Liver (tissue), 8 donors: ENCODE measurements at regions not wholly inside any gene's neighbourhood (a gene's known extent, or its start where the extent isn't known, plus 50 kb on each side); places are given as distances from the start of the nearest gene placed in this dataset.

Experiments used
- DNase-seq: peaks from one replicate; pipeline ENCODE4 v3.0.0-alpha.2; 2017; ENCODE audit warnings: low spot score
- H3K27ac ChIP-seq, 2 donors: one replicate each; pipeline ENCODE4 v1.7.0; 2013; ENCODE audit warnings: inconsistent platforms in 2 of 2, low read length in 2 of 2, control low read depth in 1 of 2, low read depth in 1 of 2, mild to moderate bottlenecking in 1 of 2
- H3K27me3 ChIP-seq, 4 donors: one replicate each; pipeline versions ENCODE4 v1.6.1 to v1.7.0; 2013; ENCODE audit warnings: low read length in 3 of 4, inconsistent platforms in 1 of 4, mild to moderate bottlenecking in 1 of 4, moderate library complexity in 1 of 4; ENCODE audit not compliant: control insufficient read depth in 4 of 4, insufficient read depth in 4 of 4
- H3K36me3 ChIP-seq, 4 donors: one replicate each; pipeline versions ENCODE4 v1.6.1 to v1.7.0; 2013; ENCODE audit warnings: low read length in 3 of 4, mild to moderate bottlenecking in 3 of 4, low read depth in 1 of 4, moderate library complexity in 1 of 4; ENCODE audit not compliant: control insufficient read depth in 4 of 4, insufficient read depth in 3 of 4
- H3K4me1 ChIP-seq, 4 donors: one replicate each; pipeline versions ENCODE4 v1.6.1 to v1.7.0; 2013; ENCODE audit warnings: low read length in 3 of 4, mild to moderate bottlenecking in 3 of 4, moderate library complexity in 1 of 4; ENCODE audit not compliant: control insufficient read depth in 4 of 4, insufficient read depth in 4 of 4
- H3K4me3 ChIP-seq, 3 donors: one replicate each; pipeline versions ENCODE4 v1.6.1 to v1.7.0; 2013; ENCODE audit warnings: low read length in 3 of 3, control low read depth in 1 of 3, low read depth in 1 of 3, mild to moderate bottlenecking in 1 of 3
- H3K9ac ChIP-seq, 2 donors: one replicate each; pipeline ENCODE4 v1.7.0; 2013; ENCODE audit warnings: low read length in 2 of 2, mild to moderate bottlenecking in 2 of 2, moderate library complexity in 2 of 2, control low read depth in 1 of 2, low read depth in 1 of 2
- H3K9me3 ChIP-seq, 4 donors: one replicate each; pipeline versions ENCODE4 v1.6.1 to v1.7.0; 2013; ENCODE audit warnings: low read length in 3 of 4; ENCODE audit not compliant: control insufficient read depth in 4 of 4
- EGR1 ChIP-seq, 2 donors: IDR thresholded peaks; 2 replicates each; pipeline ENCODE4 v1.6.1; 2016 to 2018; ENCODE audit warnings: antibody characterized with exemption in 2 of 2, low read depth in 2 of 2
- FOXA2 ChIP-seq: IDR thresholded peaks from 2 replicates; pipeline ENCODE4 v1.6.1; 2016; ENCODE audit warnings: antibody characterized with exemption
- GABPA ChIP-seq, 2 donors: IDR thresholded peaks in 1 of 2; conservative IDR thresholded peaks in 1 of 2; 2 replicates each; pipeline ENCODE4 v1.6.1; 2016; ENCODE audit warnings: antibody characterized with exemption in 2 of 2, mild to moderate bottlenecking in 1 of 2, moderate library complexity in 1 of 2
- HNF4A ChIP-seq, 2 donors: conservative IDR thresholded peaks; 2 replicates each; pipeline ENCODE4 v1.6.1; 2016; ENCODE audit warnings: antibody characterized with exemption in 2 of 2, mild to moderate bottlenecking in 2 of 2
- HNF4G ChIP-seq: IDR thresholded peaks from 2 replicates; pipeline ENCODE4 v1.6.1; 2016; ENCODE audit warnings: antibody characterized with exemption
- JUND ChIP-seq, 2 donors: IDR thresholded peaks; 2 replicates each; pipeline ENCODE4 v1.6.1; 2016; ENCODE audit warnings: antibody characterized with exemption in 2 of 2
- NR2F2 ChIP-seq: IDR thresholded peaks from 2 replicates; pipeline ENCODE4 v1.6.1; 2016; ENCODE audit warnings: antibody characterized with exemption
- RAD21 ChIP-seq, 2 donors: IDR thresholded peaks; 2 replicates each; pipeline ENCODE4 v1.6.1; 2016; ENCODE audit warnings: antibody characterized with exemption in 2 of 2, mild to moderate bottlenecking in 2 of 2
- RXRA ChIP-seq, 2 donors: IDR thresholded peaks; 2 replicates each; pipeline ENCODE4 v1.6.1; 2017 to 2018; ENCODE audit warnings: antibody characterized with exemption in 2 of 2, mild to moderate bottlenecking in 1 of 2
- SP1 ChIP-seq: IDR thresholded peaks from 2 replicates; pipeline ENCODE4 v1.6.1; 2018; ENCODE audit warnings: antibody characterized with exemption, mild to moderate bottlenecking
- TAF1 ChIP-seq: conservative IDR thresholded peaks from 2 replicates; pipeline ENCODE4 v1.6.1; 2016; ENCODE audit warnings: antibody characterized with exemption, mild to moderate bottlenecking
- YY1 ChIP-seq: IDR thresholded peaks from 2 replicates; pipeline ENCODE4 v1.6.1; 2016; ENCODE audit warnings: antibody characterized with exemption, mild to moderate bottlenecking
- WGBS: extraction: QIAGEN DNeasy Blood & Tissue Kit; methylation state at CpG from one replicate; pipeline ENCODE4 v1.1.7; 2013; 5-methylcytosine and 5-hydroxymethylcytosine counted together
- TF ChIP-seq, protein P1 (sequence below): fragments of 150-350 bp; IDR thresholded peaks from 2 replicates; pipeline ENCODE4 v1.5.1; 2017; ENCODE audit warnings: improper control_type of control experiment, low read depth, low read length; ENCODE audit not compliant: missing input control
- TF ChIP-seq, protein P2 (sequence below): IDR thresholded peaks from 2 replicates; pipeline ENCODE4 v1.6.1; 2016; ENCODE audit warnings: antibody characterized with exemption
- TF ChIP-seq, protein P3 (sequence below): IDR thresholded peaks from 2 replicates; pipeline ENCODE4 v1.6.1; 2016; ENCODE audit warnings: antibody characterized with exemption
- TF ChIP-seq, protein P4 (sequence below): IDR thresholded peaks from 2 replicates; pipeline ENCODE4 v1.6.1; 2016; ENCODE audit warnings: antibody characterized with exemption
- donor health status: healthy.
- donor health status: healthy.
- donor health status: healthy.
- donor health status: healthy.
- donor health status: healthy.

DNA sequence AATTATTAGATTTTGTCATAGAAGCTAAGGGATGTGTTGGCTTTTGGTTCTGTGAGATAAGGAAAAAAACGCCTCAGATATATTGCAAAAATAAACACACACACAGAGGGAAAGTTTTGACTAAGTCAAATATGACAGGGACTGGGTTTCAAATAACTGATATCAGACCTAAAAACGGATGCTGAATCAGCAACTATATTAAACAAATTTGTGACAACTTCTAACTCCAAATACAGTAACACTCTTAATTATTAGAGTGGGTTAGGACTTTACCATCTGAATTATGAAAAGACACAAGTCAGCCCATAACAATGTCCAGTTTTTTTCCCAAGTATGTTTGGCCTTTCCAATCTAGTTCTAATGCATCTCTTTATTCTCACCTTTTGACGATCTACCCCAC lies 2693.1 kb downstream of the ARAP2 start (continued):
- TF ChIP-seq, protein P1, sequence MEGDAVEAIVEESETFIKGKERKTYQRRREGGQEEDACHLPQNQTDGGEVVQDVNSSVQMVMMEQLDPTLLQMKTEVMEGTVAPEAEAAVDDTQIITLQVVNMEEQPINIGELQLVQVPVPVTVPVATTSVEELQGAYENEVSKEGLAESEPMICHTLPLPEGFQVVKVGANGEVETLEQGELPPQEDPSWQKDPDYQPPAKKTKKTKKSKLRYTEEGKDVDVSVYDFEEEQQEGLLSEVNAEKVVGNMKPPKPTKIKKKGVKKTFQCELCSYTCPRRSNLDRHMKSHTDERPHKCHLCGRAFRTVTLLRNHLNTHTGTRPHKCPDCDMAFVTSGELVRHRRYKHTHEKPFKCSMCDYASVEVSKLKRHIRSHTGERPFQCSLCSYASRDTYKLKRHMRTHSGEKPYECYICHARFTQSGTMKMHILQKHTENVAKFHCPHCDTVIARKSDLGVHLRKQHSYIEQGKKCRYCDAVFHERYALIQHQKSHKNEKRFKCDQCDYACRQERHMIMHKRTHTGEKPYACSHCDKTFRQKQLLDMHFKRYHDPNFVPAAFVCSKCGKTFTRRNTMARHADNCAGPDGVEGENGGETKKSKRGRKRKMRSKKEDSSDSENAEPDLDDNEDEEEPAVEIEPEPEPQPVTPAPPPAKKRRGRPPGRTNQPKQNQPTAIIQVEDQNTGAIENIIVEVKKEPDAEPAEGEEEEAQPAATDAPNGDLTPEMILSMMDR, result no peak
- no peak for TF ChIP-seq GABPA (IDR thresholded peaks at IDR 0.05 in 1 of 2, conservative IDR thresholded peaks at IDR 0.05 in 1 of 2)
- no peak for TF ChIP-seq FOXA2
- TF ChIP-seq, protein P2, sequence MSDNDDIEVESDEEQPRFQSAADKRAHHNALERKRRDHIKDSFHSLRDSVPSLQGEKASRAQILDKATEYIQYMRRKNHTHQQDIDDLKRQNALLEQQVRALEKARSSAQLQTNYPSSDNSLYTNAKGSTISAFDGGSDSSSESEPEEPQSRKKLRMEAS, result no peak
- no peak for TF ChIP-seq SP1
- TF ChIP-seq NR2F2, result no peak
- TF ChIP-seq, protein P3, sequence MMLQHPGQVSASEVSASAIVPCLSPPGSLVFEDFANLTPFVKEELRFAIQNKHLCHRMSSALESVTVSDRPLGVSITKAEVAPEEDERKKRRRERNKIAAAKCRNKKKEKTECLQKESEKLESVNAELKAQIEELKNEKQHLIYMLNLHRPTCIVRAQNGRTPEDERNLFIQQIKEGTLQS, result no peak
- no peak for TF ChIP-seq HNF4A (conservative IDR thresholded peaks at IDR 0.05)
- TF ChIP-seq TAF1, result no peak

DNA sequence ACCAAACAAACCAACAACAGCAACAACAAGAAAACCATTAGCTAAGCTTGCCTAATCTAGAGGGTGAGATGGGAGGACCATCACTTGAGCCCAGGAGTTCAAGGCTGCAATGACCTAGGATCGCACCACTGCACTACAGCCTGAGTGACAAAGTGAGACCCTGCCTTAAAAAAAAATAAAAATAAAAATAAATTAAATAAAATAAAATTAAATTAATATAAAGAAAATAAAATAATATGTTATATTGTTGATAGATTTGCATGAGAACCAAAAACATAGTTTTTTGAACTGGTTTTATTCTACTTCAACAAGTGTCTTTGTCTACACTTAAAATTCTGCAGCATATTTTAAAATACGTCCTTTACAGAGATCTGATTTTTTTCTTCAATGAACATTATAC lies 2683.1 kb downstream of the ARAP2 start:
- H3K9me3 ChIP-seq, result no peaks in the 10 kb centered on the region
- H3K9ac ChIP-seq, result no peak overlapping the region
- WGBS, result 85% methylated on average over 2 of the region's 2 CpGs
- peaks cover 0 to 3% (median 0%) of the 10 kb centered on the region in 4 donors for H3K27me3 ChIP-seq
- DNase-seq, result no peak
- H3K27ac ChIP-seq, result no peak overlapping the region
- H3K4me3 ChIP-seq, result no peak overlapping the region
- H3K36me3 ChIP-seq, result no peaks in the 10 kb centered on the region
- H3K4me1 ChIP-seq, result no peaks in the 10 kb centered on the region
- TF ChIP-seq, protein P4, sequence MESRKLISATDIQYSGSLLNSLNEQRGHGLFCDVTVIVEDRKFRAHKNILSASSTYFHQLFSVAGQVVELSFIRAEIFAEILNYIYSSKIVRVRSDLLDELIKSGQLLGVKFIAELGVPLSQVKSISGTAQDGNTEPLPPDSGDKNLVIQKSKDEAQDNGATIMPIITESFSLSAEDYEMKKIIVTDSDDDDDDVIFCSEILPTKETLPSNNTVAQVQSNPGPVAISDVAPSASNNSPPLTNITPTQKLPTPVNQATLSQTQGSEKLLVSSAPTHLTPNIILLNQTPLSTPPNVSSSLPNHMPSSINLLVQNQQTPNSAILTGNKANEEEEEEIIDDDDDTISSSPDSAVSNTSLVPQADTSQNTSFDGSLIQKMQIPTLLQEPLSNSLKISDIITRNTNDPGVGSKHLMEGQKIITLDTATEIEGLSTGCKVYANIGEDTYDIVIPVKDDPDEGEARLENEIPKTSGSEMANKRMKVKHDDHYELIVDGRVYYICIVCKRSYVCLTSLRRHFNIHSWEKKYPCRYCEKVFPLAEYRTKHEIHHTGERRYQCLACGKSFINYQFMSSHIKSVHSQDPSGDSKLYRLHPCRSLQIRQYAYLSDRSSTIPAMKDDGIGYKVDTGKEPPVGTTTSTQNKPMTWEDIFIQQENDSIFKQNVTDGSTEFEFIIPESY, result no peak
- TF ChIP-seq EGR1 (IDR thresholded peaks at IDR 0.05; ENCODE audit: low read depth in 2 of 2) (no peak), YY1 (no peak), SP1 (no peak), RAD21 (IDR thresholded peaks at IDR 0.05) (no peak), GABPA (IDR thresholded peaks at IDR 0.05 in 1 of 2, conservative IDR thresholded peaks at IDR 0.05 in 1 of 2) (no peak), NR2F2 (no peak), RXRA (IDR thresholded peaks at IDR 0.05) (no peak)
- TF ChIP-seq, protein P2, result no peak

DNA sequence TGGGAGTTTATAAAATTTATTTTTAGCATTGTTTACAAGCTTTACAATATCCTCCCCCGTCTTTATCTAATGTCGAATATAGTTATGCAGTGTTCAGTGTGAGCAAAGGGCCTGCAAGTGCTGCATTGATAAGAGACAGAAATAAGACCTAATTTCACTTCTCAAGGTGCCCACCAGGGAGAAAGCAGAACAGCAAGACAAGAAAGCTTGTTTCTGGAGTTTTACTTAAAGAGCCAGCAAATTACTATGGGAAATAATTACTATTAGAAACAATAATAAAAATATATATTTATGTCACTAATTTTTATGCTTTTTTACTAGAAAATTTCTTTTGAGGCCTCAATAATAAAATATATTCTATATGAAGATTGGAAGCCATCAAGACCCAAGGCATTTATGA lies 2677.7 kb downstream of the ARAP2 start:
- DNase-seq, result no peak
- no peaks in the 10 kb centered on the region for H3K9me3 ChIP-seq
- H3K4me3 ChIP-seq, result no peak overlapping the region
- H3K27ac ChIP-seq, result no peak overlapping the region
- H3K4me1 ChIP-seq, result no peaks in the 10 kb centered on the region
- TF ChIP-seq HNF4G (no peak), FOXA2 (no peak), HNF4A (conservative IDR thresholded peaks at IDR 0.05) (no peak), GABPA (IDR thresholded peaks at IDR 0.05 in 1 of 2, conservative IDR thresholded peaks at IDR 0.05 in 1 of 2) (no peak), RXRA (IDR thresholded peaks at IDR 0.05) (no peak), JUND (IDR thresholded peaks at IDR 0.05) (no peak), TAF1 (no peak), SP1 (no peak), EGR1 (IDR thresholded peaks at IDR 0.05; ENCODE audit: low read depth in 2 of 2) (no peak), RAD21 (IDR thresholded peaks at IDR 0.05) (no peak), YY1 (no peak)
- TF ChIP-seq, protein P2, result no peak
- TF ChIP-seq, protein P4, result no peak
- TF ChIP-seq, protein P3, result no peak
- H3K9ac ChIP-seq, result no peak overlapping the region
- no peaks in the 10 kb centered on the region for H3K27me3 ChIP-seq
- 87% methylated on average over 2 of the region's 2 CpGs for WGBS
- H3K36me3 ChIP-seq, result no peaks in the 10 kb centered on the region
